BE2C (cell line): ENCODE measurements at regions not wholly inside any gene's neighbourhood (a gene's known extent, or its start where the extent isn't known, plus 50 kb on each side); places are given as distances from the start of the nearest gene placed in this dataset.

Source experiments
- DNase-seq: peaks from one replicate; pipeline ENCODE4 v3.0.0-alpha.2; 2020
- H3K27me3 ChIP-seq: fragments of 250-450 bp; sonication (Bioruptor Pico); 2 replicates; pipeline ENCODE4 v1.5.1; 2020; ENCODE audit warnings: mild to moderate bottlenecking
- H3K36me3 ChIP-seq: fragments of 250-450 bp; sonication (Bioruptor Pico); 2 replicates; pipeline ENCODE4 v1.5.1; 2020; ENCODE audit warnings: mild to moderate bottlenecking
- H3K4me1 ChIP-seq: fragments of 250-450 bp; sonication (Bioruptor Pico); 2 replicates; pipeline ENCODE4 v1.5.1; 2020
- H3K4me3 ChIP-seq: 2 replicates; pipeline ENCODE4 v1.5.1; 2011; ENCODE audit warnings: low read depth, low read length
- H3K9me3 ChIP-seq: fragments of 250-450 bp; sonication (Bioruptor Pico); 2 replicates; pipeline ENCODE4 v1.5.1; 2020
- TF ChIP-seq, protein P1 (sequence below): IDR thresholded peaks from 2 replicates; pipeline ENCODE4 v1.5.1; 2012; ENCODE audit warnings: mild to moderate bottlenecking, low read depth, low read length

DNA sequence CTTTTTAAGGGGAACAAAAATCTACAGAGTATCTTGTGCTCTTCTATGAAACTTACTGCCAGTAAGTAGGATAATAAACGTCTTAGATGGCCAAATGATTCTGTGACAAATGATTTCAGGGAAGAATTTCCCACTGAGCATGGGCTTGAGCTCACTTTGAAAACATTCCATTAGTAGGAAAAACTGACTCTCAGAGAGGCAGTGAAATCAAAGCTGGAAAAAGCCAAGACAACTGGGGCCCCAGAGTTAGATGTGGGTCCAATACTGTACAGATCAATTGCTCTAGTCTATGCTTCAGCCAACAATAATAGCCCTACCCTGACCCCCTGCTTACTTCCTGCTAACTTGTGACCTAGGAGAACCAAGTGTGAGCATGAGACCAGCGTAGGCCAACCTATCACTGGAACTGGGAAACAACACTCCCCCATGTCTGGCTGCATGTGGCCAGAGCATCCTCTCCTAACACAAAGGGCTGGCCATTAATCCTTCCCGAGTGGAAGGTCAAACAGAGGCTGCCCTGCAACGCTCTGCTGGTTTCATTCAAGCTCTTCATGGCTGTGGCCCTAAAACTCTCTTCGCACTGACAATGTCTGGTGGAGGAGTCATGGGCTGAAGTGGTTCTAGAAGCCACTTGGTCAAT lies 68.8 kb downstream of the FOXB1 start:
- DNase-seq: no peak
- peaks cover 64% of the 10 kb centered on the region for H3K27me3 ChIP-seq
- TF ChIP-seq, protein P1, sequence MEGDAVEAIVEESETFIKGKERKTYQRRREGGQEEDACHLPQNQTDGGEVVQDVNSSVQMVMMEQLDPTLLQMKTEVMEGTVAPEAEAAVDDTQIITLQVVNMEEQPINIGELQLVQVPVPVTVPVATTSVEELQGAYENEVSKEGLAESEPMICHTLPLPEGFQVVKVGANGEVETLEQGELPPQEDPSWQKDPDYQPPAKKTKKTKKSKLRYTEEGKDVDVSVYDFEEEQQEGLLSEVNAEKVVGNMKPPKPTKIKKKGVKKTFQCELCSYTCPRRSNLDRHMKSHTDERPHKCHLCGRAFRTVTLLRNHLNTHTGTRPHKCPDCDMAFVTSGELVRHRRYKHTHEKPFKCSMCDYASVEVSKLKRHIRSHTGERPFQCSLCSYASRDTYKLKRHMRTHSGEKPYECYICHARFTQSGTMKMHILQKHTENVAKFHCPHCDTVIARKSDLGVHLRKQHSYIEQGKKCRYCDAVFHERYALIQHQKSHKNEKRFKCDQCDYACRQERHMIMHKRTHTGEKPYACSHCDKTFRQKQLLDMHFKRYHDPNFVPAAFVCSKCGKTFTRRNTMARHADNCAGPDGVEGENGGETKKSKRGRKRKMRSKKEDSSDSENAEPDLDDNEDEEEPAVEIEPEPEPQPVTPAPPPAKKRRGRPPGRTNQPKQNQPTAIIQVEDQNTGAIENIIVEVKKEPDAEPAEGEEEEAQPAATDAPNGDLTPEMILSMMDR: no peak

DNA sequence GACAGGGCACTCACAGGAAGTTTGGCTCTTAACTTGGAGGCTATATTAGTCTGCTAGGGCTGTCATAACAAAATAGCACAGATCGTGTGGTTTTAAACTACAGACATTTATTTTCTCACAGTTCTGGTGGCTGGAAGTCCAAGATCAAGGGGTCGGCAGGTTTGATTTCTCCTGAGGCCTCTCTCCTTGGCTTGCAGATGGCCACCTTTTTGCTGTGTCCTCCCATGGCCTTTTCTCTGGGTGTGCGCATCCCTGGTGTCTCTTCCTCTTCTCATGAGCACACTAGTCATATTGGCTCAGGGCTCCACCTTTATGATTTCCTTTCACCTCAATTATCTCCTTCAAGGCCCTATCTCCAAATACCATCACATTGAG lies 69.3 kb downstream of the FOXB1 start:
- DNase-seq: no peak
- Histone ChIP-seq H3K27me3 (peaks cover 65% of the 10 kb centered on the region), H3K9me3 (no peaks in the 10 kb centered on the region), H3K36me3 (no peaks in the 10 kb centered on the region), H3K4me1 (no peaks in the 10 kb centered on the region), H3K4me3 (no peak overlapping the region)
- TF ChIP-seq, protein P1: no peak

More for the DNA sequence above, 68.8 kb downstream of the FOXB1 start:
- no peaks in the 10 kb centered on the region for H3K36me3 ChIP-seq
- no peaks in the 10 kb centered on the region for H3K4me1 ChIP-seq
- H3K4me3 ChIP-seq: no peak overlapping the region
- H3K9me3 ChIP-seq: no peaks in the 10 kb centered on the region

DNA sequence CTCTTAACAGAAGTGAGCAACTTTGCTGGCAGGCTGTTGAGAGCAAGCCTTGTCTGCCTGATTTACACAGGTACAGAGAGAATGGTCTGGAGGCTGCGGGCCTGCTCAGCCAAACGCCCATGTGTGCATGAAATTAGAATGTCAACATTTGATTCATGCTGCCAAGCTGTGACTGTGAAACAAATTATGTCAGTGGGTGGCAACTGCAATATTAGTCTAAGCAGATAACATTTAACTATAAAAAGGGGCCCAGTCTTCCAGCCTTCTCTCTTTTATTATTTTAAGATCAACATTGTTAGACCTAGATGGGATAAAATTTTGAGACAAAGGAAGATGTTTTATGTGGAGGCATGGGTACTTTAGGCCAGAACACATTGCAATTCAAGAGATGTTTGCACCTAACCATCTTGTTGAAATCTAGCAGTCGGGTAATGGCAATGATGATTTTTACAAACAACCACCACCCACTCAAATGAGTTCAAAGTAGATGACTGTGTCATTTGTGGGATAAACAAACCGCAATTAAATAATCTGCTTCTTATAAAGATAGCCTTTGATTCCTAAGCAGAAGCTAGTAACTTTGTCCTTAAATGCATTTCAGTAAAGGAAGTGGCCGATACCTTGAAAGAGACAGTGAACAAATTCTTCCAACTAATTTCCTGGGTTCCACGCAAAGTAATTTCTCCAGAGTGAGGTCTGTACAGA lies 70.2 kb downstream of the FOXB1 start:
- Histone ChIP-seq H3K4me3 (no peak overlapping the region), H3K9me3 (no peaks in the 10 kb centered on the region; the same call in 1 of the 2 replicates), H3K27me3 (peaks cover 64% of the 10 kb centered on the region), H3K36me3 (no peaks in the 10 kb centered on the region), H3K4me1 (no peaks in the 10 kb centered on the region)
- TF ChIP-seq, protein P1: no peak
- no peak for DNase-seq

DNA sequence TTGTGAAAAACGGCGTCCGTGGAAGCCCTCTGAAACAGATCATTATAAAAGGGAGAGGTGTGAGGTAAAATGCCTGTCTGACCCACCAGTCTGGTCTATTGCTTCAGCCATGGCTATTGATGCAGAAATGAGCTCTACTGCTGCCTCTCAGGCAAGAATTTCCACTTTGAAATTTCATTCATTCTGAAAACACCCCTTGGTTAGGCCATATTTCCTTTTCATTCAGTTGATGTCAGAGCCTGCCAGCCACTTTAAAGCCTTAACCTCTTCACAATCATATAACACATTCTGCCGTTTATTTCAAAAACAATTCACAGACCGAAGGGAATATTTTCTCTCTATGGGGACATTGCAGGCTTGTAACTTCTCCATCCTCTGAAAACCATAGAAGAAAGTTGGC lies 71.9 kb downstream of the FOXB1 start:
- TF ChIP-seq, protein P1: no peak
- Histone ChIP-seq H3K36me3 (no peaks in the 10 kb centered on the region), H3K4me1 (no peaks in the 10 kb centered on the region), H3K27me3 (peaks cover 60% of the 10 kb centered on the region), H3K9me3 (no peaks in the 10 kb centered on the region; the same call in 1 of the 2 replicates), H3K4me3 (no peak overlapping the region)
- DNase-seq: no peak

DNA sequence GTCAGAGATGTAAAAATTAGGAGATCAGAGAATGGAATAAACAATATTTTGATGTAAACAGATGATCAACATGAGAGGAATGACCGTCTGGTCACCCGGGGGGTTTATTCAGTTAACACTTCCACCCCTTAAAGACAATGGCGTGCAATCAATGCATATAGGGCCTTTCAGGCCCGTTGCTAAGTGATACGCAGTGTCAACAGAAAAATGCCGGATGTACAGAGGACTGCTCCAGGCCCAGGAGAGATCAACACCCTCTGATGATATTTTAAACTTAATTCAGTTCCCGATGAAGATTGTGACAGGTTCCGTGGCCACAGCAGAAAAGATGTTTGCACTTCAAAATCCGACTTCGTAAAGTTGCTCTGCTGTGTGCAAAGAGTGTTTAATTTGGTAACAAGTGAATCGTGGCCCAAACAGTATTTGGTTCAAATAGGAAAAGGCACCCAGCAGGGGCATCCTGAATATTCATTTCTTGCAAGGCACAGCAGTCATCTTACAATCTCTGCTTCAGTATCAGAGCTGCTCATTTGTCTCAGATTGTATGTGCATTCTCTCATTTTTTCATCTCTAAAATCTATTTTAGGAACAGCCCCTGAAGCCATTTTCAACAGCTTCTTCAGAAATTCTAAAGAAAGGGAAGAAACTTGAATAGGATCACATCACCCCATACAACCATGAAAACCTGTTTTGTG lies 72.6 kb downstream of the FOXB1 start:
- Histone ChIP-seq H3K4me3 (no peak overlapping the region), H3K27me3 (peaks cover 59% of the 10 kb centered on the region), H3K9me3 (no peaks in the 10 kb centered on the region; the same call in 1 of the 2 replicates), H3K36me3 (no peaks in the 10 kb centered on the region), H3K4me1 (no peaks in the 10 kb centered on the region)
- TF ChIP-seq, protein P1: no peak
- no peak for DNase-seq
